HG03045 (cell line): ENCODE measurements at regions not wholly inside any gene's neighbourhood (a gene's known extent, or its start where the extent isn't known, plus 50 kb on each side); places are given as distances from the start of the nearest gene placed in this dataset.
"Not testable (repeated sequence)": the region's sequence is repeated elsewhere in the genome, so short reads cannot be mapped to it uniquely, and the experiment has no call there.

Experiments used
- ATAC-seq: cut with Tn5 transposase; IDR thresholded peaks from one replicate; pipeline ENCODE4 v1.9.1; 2021; ENCODE audit warnings: mild to moderate bottlenecking, moderate library complexity; ENCODE audit not compliant: unreplicated experiment

DNA sequence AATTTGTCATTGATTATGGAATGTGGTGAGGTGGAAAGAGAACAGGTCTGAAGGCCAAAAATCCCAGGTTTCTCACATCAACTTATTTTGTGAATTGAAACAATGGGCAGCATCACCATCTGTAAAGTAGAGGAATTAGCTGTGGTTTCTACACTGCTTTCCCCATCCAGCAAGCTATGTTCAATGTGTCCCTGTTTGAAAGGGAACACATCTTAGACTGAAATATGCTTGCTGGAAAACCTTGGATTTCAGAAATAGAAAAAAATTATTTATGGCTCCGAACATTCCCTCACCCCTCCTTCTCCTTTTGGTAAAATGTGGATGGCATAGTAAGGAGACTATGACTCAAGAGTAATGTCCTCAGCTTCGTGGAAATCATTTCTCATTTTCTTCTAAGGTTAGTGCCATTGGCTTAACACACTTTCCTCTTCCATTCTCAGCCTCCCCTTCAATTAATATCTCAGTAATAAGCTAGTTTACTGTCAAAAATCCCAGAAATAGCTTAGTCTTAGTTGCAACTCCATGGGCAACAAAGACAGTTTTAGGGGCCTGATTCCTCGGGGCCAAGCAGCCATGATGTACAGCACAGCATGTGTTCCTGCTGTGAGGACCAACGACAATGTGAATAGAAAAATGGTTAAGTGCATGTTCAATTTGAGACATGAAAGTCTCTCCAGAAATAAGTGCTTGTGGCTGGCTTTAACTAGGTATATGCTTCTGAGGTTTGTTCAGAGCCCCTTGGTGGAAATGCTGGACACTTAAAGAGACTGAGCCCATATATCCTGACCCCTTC lies 205.8 kb upstream of the SLC38A2 start:
- ATAC-seq = no peak

DNA sequence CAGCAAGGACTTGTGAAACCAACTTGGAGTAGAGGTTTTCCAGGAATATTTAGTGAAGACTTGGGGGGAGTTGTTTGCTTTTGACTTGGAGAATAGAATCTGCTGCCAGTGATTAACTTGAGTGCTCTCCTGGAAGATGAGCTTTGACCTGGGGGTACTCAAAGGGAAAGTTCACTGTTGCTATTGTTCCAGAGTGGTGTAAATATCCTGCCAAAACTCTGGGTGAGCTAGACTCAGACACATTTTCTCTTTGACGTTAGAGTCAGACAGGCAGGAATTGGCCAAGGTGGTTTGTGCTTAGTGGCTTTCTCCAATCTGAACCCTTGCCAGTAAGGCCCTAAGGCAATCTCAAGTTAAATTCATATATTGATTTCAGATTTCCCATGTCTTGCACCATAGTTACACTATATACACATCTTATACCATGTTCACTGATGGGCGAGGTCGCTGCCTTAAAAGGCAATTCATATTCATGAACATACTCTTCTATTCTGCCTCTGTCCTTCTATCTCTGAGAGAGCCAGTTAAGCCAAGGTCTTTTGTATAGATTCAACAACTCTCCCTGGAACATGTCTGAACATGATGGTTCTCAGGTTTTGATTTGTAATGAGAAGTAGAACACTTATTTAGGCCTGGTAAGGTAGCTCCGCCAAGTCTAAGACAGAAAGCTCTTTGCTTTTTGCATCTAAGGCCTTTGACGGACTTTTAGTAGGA lies 204.6 kb upstream of the SLC38A2 start:
- ATAC-seq = no peak

DNA sequence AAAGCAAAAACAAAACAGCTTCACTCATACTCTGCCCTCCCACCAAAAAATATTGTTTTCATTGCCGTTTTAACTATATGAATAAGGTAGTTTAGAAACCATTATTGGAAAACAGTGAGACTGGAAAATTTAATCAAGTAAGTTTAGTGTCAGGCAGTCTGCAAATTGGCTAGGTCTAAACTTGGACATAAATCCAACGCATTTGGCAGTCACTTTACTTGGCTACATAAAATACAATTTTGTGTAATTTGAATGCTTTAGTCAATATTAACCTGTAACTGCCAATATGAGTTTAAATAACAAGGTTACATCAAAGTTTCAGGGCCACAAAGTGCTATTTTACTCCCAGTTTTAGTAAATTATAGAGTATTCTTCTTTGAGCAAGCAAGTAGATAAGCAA lies 202.3 kb upstream of the SLC38A2 start:
- no peak for ATAC-seq

DNA sequence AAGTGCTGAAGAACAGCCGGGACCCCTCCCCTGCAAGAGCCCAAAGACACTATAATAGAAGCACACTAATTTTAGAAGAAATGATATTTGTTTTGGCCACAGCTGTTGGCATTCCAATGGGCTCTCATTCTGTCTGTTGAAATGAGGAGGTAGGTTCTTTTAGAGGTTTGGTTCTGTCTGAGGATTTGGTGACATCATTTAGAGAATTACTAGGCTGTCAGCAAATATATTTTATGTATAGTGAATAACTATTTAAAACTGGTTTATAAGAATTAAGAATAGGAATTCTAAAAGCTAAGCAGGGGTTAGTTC lies 200.7 kb upstream of the SLC38A2 start:
- ATAC-seq = no peak

DNA sequence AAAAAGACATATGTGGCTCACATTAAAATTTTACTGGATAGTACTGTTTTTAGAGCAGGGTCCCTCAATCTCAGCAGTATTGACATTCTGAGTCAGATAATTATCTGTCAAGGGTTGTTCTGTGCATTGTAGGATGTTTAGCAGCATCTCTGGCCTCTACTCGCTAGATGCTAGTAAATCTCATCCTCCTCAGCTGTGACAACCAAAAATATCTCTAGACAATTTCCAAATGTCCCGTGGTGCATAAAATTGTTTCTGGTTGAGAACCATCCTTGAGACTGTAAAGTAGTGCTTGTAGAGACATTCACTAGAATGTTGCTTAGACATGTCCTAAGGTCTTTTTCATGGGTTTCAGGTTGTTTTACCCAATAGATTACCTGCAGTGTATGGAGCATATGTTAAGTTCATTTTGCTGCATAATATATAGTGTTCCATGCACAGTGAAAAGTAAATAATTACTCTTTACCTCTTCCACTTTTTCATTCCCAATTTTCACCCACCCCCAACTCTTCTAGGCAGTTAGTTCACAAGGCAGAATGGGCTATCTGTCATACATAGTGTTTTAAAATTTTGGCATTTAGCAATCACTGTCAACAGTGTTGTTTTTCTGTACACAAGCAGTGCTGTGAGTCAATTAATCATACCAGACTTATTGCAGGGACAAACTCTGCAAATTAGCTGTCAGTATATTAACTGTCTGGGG lies 200.2 kb upstream of the SLC38A2 start:
- no peak for ATAC-seq

DNA sequence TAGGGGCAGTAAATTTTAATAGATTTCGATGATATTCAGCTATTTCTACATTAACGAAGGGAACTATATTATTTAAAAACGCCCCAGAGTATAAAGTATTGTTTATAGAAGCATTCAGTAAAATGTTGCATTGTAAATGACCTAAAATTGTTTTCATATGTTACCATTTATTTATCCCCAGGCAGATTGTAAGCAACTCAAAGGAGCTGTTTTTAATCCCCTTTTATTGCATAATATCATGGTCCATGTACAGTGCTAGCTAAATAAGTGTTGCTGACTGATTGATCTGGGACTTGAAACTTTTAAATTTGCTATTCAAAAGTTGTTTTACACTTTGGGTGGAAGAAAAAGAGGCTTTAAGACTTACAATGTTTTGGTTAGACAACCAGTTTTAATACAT lies 199.0 kb upstream of the SLC38A2 start:
- ATAC-seq = no peak

DNA sequence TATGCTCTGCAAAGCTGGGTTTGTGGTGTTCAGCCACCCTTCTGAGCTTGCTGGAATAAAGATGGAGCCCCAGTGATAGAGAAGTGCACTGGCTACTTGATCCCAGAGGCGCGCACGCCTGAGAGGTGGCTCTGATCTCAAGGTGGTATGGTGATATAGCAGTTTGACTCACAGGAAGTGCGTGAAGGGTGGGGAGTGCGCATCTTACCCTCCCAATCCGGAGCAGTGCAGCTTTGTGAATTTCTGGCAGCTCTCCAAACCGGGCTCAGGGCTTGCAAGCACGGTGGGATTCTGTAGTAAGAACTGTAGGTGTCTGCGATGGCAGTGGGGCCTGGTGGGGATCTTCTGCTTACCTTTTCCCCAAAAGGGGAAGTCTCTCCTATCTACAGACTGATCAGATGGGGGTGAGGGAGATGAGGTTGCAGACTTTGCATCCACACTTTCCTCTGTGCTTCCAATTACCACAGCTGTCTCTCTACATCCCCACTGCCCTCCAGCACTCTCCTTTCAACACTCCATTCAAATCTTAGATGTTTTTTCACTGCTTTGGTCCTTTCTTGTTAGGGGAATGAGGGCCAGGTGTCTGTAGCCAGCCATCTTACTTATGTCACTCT lies 197.4 kb upstream of the SLC38A2 start:
- ATAC-seq = no peak

DNA sequence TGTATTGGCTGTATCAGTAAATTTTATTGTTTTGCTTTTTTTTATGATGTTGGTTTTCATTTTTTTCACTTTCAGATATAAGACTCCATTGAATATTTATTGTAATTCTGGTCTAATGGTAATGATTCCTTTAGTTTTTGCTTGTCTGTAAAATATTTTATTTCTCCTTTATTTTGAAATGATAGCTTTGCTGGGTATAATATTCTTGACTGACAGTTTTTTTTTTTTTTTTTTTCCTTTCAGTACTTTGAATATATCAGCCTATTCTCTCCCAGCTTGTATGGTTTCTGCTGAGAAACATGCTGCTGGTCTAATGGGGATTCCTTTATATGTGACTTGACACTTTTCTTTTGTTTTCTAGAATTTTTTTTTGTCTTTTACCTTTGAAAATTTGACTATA lies 195.1 kb upstream of the SLC38A2 start:
- ATAC-seq = no peak

DNA sequence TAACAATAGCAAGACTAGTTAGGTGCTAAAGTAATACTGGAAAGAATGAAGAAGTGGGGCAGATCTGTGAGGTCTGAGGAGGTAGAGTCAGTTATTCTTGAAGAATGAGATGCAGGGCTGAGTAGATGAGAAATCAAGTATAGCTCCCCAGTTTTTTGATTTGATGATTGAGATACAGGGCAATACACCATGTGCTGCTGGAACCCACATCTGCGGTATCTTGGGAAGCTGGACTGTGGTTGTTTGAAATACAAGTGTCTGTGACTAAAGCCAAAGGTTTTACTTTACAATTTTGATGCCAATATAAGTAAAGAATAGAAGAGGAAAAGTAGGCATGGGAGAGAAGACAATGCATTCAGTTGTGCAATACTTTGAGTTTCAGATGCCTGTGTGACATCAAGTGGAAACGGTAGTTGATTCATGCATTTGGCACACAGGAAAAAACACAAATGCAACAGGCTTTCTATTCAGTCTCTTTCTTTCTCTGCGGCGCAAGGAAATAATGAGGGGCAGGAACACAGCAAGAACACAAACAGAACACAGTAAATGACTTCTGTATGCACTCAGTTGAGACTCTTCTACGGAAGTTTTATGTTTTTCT lies 190.2 kb upstream of the SLC38A2 start:
- no peak for ATAC-seq

DNA sequence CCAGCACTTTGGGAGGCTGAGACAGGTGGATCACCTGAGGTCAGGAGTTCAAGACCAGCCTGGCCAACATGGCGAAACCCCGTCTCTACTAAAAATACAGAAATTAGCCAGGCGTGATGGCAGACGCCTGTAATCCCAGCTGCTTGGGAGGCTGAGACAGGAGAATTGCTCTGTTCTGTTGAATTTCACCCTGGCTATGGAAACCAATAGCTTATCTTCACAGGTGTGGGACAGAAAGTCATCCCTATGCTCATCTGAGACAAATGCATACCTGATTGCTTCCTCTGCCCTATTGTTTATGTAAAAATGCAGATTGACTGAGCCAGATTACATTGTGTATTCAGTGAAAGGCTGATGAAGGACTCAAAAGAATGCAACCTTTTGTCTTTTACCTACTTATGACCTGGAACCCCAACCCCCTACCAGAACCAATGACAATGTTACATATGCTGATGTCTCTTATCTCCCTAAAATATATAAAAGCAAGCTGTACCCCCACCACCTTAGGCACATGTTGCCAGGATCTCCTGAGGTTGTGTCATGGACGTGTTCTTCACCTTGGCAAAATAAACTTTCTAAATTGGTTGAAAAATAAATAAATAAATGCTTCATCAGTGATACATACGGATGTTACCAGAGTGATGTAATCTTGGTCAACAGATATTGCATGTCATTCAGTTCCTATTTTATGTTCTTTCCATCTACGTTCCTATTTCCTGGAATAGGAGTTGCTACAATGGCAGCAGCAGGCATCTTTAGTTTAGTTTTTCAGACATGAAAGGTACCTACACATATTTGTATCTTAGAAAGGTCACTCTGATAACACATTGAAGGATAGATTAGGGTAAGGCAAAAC lies 189.4 kb upstream of the SLC38A2 start:
- ATAC-seq = not testable (repeated sequence)

DNA sequence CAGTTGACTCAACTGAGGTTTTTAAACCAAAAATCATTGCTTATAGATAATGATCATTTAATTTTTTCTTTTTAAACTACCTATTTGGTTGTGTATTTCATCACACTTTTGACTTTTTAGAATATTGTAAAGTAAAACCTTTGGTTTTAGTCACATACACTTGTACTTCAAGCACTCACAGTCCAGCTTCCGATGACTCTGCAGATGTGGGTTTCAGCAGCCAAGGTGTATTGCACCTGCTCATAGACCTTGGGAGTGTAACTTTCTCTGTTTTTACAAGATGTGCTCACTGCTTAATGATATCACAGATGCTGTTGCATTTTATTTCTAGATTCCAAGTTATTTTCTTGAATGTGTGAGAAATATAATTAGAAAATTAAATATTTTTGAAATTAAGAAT lies 188.3 kb upstream of the SLC38A2 start:
- no peak for ATAC-seq

DNA sequence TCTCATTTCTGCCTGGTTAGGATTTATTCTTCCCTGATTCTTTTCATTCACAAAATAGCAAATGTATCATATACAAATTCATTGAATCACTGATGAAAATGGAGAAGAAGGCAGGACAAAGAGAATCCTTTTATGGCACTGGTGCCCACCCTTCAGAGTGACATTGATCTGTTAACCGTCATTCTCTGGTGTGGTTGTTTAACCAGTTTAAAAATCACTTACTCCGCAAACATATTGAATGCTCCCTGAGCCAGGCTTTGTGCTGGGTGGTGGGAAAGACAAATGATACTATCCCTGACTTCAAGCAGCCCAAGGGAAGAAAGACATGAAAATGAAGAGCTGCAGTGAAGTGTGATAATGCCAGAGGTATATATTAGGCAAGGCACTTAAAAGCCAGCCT lies 187.5 kb upstream of the SLC38A2 start:
- ATAC-seq = no peak

DNA sequence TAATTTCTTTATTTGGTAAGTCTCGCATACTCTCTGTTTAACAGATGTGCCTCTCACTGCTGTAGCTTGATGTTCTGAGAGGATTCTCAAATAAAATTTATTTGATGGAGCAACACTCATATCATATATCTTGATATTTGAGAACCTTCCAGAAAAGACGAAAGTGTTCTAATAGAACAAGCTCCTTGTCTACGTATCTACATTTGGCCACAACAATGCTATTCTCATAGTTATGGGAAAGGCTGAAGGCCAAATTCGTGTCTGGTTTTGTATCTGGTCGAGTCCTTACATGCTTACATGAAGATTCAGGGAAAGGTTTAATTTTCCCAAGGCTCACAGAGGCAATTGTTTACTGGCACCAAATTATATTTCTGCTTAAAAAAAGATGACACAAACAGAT lies 186.7 kb upstream of the SLC38A2 start:
- no peak for ATAC-seq

DNA sequence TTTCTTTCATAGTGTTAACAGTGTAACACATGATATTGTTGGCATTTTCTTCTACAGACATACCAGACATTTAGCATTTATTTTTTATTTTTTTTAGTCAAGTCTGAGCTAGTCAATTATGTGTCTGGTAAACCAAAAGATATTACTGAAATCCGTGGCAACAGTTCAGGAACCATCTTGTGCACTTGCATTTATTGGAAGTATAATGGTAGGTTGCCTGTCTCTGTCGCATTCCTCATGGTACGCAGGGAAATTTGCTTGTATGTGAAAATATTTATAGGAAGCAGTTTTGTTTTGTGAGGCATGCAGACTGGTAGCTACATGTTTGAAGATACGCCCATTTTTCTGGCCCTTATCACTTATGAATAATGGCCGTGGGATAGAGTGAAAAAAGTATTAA lies 186.1 kb upstream of the SLC38A2 start:
- ATAC-seq = no peak

DNA sequence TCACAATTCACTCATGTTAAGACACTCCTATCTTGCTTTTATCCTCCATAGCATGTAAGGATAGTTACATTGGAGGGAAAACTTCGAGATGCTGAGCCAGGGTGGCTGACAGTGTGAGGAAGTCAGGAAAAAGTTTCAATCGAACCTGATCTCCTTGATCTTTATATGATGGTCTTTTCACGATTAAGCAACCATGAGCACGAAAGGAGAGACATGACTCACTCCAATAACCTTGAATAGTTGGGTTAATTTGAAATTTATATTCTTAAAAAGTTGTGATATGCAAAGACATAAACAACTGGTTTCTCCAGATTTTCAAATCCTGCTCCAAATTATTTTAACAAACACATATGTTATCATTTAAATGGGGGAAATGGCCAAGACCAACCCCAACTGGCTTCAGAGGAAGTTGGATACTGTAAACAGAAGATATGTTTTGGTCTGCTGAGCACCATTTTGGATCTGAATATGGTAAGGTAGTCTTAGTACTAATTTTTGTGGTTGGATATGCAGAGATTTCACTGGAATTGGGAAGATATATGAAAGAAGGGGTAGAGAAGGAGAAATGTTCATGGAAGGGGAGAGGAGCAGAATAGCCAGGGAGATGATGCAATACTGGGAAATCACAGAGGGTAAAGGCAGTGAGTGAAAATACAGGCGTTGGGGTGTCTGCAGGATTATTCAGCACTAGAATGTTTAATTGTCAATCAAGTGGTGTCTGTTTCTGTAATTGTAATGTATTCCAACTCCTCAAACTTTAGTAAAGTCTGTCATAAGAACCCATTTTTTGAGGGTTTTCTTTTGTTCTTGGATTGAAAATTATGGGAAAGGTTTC lies 185.2 kb upstream of the SLC38A2 start:
- ATAC-seq = no peak

DNA sequence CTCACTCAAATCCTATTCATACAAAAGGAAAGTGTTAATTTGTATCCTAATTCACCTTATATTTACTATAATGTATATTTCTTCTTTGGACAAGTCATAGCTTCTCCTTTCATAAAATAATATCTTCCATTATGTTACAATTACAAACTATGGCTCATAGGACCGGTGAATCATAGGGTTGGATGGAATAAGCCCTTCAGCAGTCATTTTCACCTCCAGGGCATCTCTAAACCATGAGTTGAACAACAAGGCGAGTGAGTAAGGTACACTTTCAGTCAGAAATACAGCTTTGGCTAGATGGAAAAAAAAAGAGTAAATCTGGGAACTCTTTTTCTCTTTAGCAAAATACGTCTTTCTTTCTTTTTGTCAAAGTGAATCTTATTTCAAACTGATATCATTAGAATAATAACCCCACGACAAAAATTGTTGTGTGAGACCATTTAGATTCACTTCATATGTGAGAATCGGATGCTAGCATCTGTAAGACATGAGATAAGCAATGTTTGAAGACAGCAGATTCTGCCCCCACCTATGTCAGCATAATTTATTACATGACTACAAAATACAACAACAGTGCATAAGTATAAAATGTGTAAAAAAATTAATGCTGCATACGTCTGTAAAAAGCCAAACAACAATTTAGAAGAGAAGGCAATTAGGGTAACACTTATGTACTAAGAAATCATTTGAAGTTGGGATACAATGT lies 184.4 kb upstream of the SLC38A2 start:
- ATAC-seq = no peak

DNA sequence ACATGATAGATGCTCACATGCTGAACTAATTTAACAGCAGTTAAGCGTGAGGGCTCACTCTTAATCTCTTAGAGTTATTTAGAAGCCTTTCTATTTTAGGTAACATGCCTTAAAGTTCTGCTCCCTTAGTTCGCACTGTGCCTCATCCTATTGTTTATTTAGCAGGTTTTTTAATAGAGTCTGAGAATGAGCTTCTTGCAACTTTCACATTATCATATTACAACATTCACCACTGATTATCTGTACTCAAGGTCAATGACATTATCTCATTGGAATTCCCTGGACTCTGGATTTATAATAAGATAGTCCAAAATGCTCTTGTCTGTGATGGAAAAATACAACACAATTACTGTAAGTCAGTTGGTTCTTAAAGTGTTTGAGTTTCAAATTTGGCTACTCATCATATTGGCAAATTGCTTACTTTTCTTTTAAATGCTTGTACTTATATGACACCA lies 183.6 kb upstream of the SLC38A2 start:
- ATAC-seq = no peak

DNA sequence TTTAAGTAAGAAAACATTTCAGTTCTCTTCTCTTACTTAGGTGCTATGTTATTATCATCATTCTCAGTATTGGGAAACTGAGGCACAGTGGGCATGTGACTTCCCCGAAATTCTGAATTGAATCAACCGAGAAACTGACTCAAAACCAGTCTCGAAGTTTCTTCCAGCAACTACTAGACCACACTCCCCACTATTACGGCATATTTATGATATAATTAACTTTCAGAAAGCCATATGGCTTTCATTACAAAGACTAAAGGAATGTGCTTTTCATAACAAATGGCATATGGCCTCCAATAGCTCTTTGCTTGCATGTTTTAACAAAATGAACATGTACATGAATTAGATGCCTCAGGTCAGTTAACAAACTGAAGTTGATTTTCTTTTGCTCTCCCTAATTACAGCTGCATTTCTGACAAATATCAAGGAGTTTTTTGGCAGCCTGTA lies 182.9 kb upstream of the SLC38A2 start:
- no peak for ATAC-seq

DNA sequence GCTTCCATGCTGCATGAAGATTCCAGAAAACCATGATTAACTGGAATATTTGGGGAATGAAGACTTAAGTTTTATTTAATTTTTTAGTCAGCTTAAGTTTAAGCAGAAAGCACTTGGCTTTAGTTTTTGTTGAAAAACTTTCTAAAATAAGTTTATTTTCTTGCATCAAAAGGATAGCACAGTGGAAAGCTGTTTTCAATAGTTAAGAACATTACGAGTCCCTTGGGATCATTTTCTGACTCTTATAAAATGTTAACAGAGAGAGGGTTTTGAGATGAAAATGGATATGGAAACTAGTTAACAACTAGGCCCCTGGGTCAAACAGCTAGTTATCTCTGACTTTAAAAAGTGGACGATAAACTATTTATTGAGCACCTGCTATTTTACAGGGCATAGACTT lies 181.9 kb upstream of the SLC38A2 start:
- no peak for ATAC-seq
